Adrenal gland (tissue), 5 donors: ENCODE measurements at regions not wholly inside any gene's neighbourhood (a gene's known extent, or its start where the extent isn't known, plus 50 kb on each side); places are given as distances from the start of the nearest gene placed in this dataset.

ENCODE experiments used
- POLR2A ChIP-seq, 2 donors: fragments of 450-650 bp; IDR thresholded peaks; one replicate each; pipeline ENCODE4 v1.6.1; 2017; ENCODE audit warnings: antibody characterized with exemption in 2 of 2, mild to moderate bottlenecking in 2 of 2, moderate library complexity in 1 of 2
- TF ChIP-seq, protein P1 (sequence below), 6 experiments: fragments of 450-650 bp in 4 of 6; fragments of 200-600 bp in 2 of 6; sonication (generic) in 1 of 6; IDR thresholded peaks; 1 replicate in 5 of 6; 2 replicates in 1 of 6; pipeline versions ENCODE4 v1.5.1 to v1.8.0; 2016 to 2021; ENCODE audit warnings: antibody characterized with exemption in 6 of 6, mild to moderate bottlenecking in 2 of 6, moderate library complexity in 1 of 6
- donor health status: DM: no; HTN: no; CAD: no.

- TF ChIP-seq, protein P1, sequence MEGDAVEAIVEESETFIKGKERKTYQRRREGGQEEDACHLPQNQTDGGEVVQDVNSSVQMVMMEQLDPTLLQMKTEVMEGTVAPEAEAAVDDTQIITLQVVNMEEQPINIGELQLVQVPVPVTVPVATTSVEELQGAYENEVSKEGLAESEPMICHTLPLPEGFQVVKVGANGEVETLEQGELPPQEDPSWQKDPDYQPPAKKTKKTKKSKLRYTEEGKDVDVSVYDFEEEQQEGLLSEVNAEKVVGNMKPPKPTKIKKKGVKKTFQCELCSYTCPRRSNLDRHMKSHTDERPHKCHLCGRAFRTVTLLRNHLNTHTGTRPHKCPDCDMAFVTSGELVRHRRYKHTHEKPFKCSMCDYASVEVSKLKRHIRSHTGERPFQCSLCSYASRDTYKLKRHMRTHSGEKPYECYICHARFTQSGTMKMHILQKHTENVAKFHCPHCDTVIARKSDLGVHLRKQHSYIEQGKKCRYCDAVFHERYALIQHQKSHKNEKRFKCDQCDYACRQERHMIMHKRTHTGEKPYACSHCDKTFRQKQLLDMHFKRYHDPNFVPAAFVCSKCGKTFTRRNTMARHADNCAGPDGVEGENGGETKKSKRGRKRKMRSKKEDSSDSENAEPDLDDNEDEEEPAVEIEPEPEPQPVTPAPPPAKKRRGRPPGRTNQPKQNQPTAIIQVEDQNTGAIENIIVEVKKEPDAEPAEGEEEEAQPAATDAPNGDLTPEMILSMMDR (IDR thresholded peaks at IDR 0.05): no peak
- TF ChIP-seq POLR2A (IDR thresholded peaks at IDR 0.05): no peak
Measured at GRCh38 chr21:14706712-14707510, 160.8 kb upstream of the SAMSN1 start.
